ENCODE measurements at regions not wholly inside any gene's neighbourhood (a gene's known extent, or its start where the extent isn't known, plus 50 kb on each side); places are given as distances from the start of the nearest gene placed in this dataset.

- 99% methylated on average over 9 of the region's 9 CpGs for WGBS (ENCODE audit: insufficient coverage)
- H3K27ac ChIP-seq (ENCODE audit: insufficient read depth in 1 of 2, low read depth in 1 of 2, low read length in 2 of 2, poor library complexity in 1 of 2, severe bottlenecking in 2 of 2): no peak overlapping the region
- peaks cover 0 to 4% (median 0%) of the 10 kb centered on the region in 4 experiments for H3K4me1 ChIP-seq (ENCODE audit: control extremely low read depth in 1 of 4, control insufficient read depth in 4 of 4, insufficient read depth in 4 of 4, low read length in 3 of 4)
- ChIA-PET CTCF (no interaction called here), POLR2A (no interaction called here)
- DNase-seq: no peak
- peaks cover 0 to 3% (median 0%) of the 10 kb centered on the region in 5 experiments for H3K27me3 ChIP-seq (replicated peaks in 2 of 5; ENCODE audit: control insufficient read depth in 4 of 5, insufficient read depth in 5 of 5, low read length in 4 of 5)
- no peak overlapping the region for H3K4me3 ChIP-seq (ENCODE audit: control insufficient read depth in 1 of 7, extremely low read depth in 1 of 7, insufficient read depth in 4 of 7, low read depth in 2 of 7, low read length in 6 of 7)
- peaks cover 0 to 1% (median 0%) of the 10 kb centered on the region in 5 experiments for H3K9me3 ChIP-seq (ENCODE audit: control extremely low read depth in 1 of 5, control insufficient read depth in 4 of 5, insufficient read depth in 2 of 5, low read depth in 1 of 5, low read length in 4 of 5)
- H3K36me3 ChIP-seq (ENCODE audit: control insufficient read depth in 4 of 4, insufficient read depth in 4 of 4, low read length in 3 of 4): no peaks in the 10 kb centered on the region
Observed at GRCh38 chr1:5585256-5585655, 407.0 kb downstream of the NPHP4 start.

- H3K27me3 ChIP-seq (replicated peaks in 2 of 5; ENCODE audit: control insufficient read depth in 4 of 5, insufficient read depth in 5 of 5, low read length in 4 of 5): peaks cover 0 to 9% (median 0%) of the 10 kb centered on the region in 5 experiments
- H3K27ac ChIP-seq (ENCODE audit: insufficient read depth in 1 of 2, low read depth in 1 of 2, low read length in 2 of 2, poor library complexity in 1 of 2, severe bottlenecking in 2 of 2): no peak overlapping the region
- H3K4me3 ChIP-seq (ENCODE audit: control insufficient read depth in 1 of 7, extremely low read depth in 1 of 7, insufficient read depth in 4 of 7, low read depth in 2 of 7, low read length in 6 of 7): no peak overlapping the region
- ChIA-PET CTCF (no interaction called here), POLR2A (no interaction called here)
- WGBS (ENCODE audit: insufficient coverage): no CpG with 5 or more reads among the region's 5 CpGs
- no peak for DNase-seq
- no peaks in the 10 kb centered on the region for H3K36me3 ChIP-seq (ENCODE audit: control insufficient read depth in 4 of 4, insufficient read depth in 4 of 4, low read length in 3 of 4)
- no peaks in the 10 kb centered on the region for H3K4me1 ChIP-seq (ENCODE audit: control extremely low read depth in 1 of 4, control insufficient read depth in 4 of 4, insufficient read depth in 4 of 4, low read length in 3 of 4)
- H3K9me3 ChIP-seq (ENCODE audit: control extremely low read depth in 1 of 5, control insufficient read depth in 4 of 5, insufficient read depth in 2 of 5, low read depth in 1 of 5, low read length in 4 of 5): no peaks in the 10 kb centered on the region
Observed at GRCh38 chr1:5580926-5581325, 411.3 kb downstream of the NPHP4 start.

- DNase-seq: no peak
- H3K27me3 ChIP-seq (replicated peaks in 2 of 5; ENCODE audit: control insufficient read depth in 4 of 5, insufficient read depth in 5 of 5, low read length in 4 of 5): peaks cover 0 to 9% (median 0%) of the 10 kb centered on the region in 5 experiments
- no peaks in the 10 kb centered on the region for H3K9me3 ChIP-seq (ENCODE audit: control extremely low read depth in 1 of 5, control insufficient read depth in 4 of 5, insufficient read depth in 2 of 5, low read depth in 1 of 5, low read length in 4 of 5)
- H3K27ac ChIP-seq (ENCODE audit: insufficient read depth in 1 of 2, low read depth in 1 of 2, low read length in 2 of 2, poor library complexity in 1 of 2, severe bottlenecking in 2 of 2): no peak overlapping the region
- H3K4me3 ChIP-seq (ENCODE audit: control insufficient read depth in 1 of 7, extremely low read depth in 1 of 7, insufficient read depth in 4 of 7, low read depth in 2 of 7, low read length in 6 of 7): no peak overlapping the region
- POLR2A ChIA-PET: no interaction called here
- no peaks in the 10 kb centered on the region for H3K4me1 ChIP-seq (ENCODE audit: control extremely low read depth in 1 of 4, control insufficient read depth in 4 of 4, insufficient read depth in 4 of 4, low read length in 3 of 4)
- H3K36me3 ChIP-seq (ENCODE audit: control insufficient read depth in 4 of 4, insufficient read depth in 4 of 4, low read length in 3 of 4): no peaks in the 10 kb centered on the region
- 83% methylated on average over 1 of the region's 4 CpGs for WGBS (ENCODE audit: insufficient coverage)
- CTCF ChIA-PET: no interaction called here
Observed at GRCh38 chr1:5579966-5580365, 412.3 kb downstream of the NPHP4 start.

- no peaks in the 10 kb centered on the region for H3K9me3 ChIP-seq (ENCODE audit: control extremely low read depth in 1 of 5, control insufficient read depth in 4 of 5, insufficient read depth in 2 of 5, low read depth in 1 of 5, low read length in 4 of 5)
- H3K36me3 ChIP-seq (ENCODE audit: control insufficient read depth in 4 of 4, insufficient read depth in 4 of 4, low read length in 3 of 4): no peaks in the 10 kb centered on the region
- ChIA-PET POLR2A (no interaction called here), CTCF (no interaction called here)
- H3K27me3 ChIP-seq (replicated peaks in 2 of 5; ENCODE audit: control insufficient read depth in 4 of 5, insufficient read depth in 5 of 5, low read length in 4 of 5): peaks cover 0 to 9% (median 0%) of the 10 kb centered on the region in 5 experiments
- no peak for DNase-seq
- no peak overlapping the region for H3K27ac ChIP-seq (ENCODE audit: insufficient read depth in 1 of 2, low read depth in 1 of 2, low read length in 2 of 2, poor library complexity in 1 of 2, severe bottlenecking in 2 of 2)
- no peak overlapping the region for H3K4me3 ChIP-seq (ENCODE audit: control insufficient read depth in 1 of 7, extremely low read depth in 1 of 7, insufficient read depth in 4 of 7, low read depth in 2 of 7, low read length in 6 of 7)
- 50% methylated on average over 1 of the region's 8 CpGs for WGBS (ENCODE audit: insufficient coverage)
- H3K4me1 ChIP-seq (ENCODE audit: control extremely low read depth in 1 of 4, control insufficient read depth in 4 of 4, insufficient read depth in 4 of 4, low read length in 3 of 4): no peaks in the 10 kb centered on the region
Observed at GRCh38 chr1:5578690-5579089, 413.5 kb downstream of the NPHP4 start.

GRCh38 chr1:5577255-5578040, 414.8 kb downstream of the NPHP4 start:
- H3K36me3 ChIP-seq (ENCODE audit: control insufficient read depth in 4 of 4, insufficient read depth in 4 of 4, low read length in 3 of 4): no peaks in the 10 kb centered on the region
- ChIA-PET POLR2A (no interaction called here), CTCF (no interaction called here)
- H3K4me1 ChIP-seq (ENCODE audit: control extremely low read depth in 1 of 4, control insufficient read depth in 4 of 4, insufficient read depth in 4 of 4, low read length in 3 of 4): no peaks in the 10 kb centered on the region
- H3K4me3 ChIP-seq (ENCODE audit: control insufficient read depth in 1 of 7, extremely low read depth in 1 of 7, insufficient read depth in 4 of 7, low read depth in 2 of 7, low read length in 6 of 7): no peak overlapping the region
- 86% methylated on average over 3 of the region's 6 CpGs for WGBS (ENCODE audit: insufficient coverage)
- no peak for DNase-seq
- H3K27ac ChIP-seq (ENCODE audit: insufficient read depth in 1 of 2, low read depth in 1 of 2, low read length in 2 of 2, poor library complexity in 1 of 2, severe bottlenecking in 2 of 2): no peak overlapping the region
- H3K9me3 ChIP-seq (ENCODE audit: control extremely low read depth in 1 of 5, control insufficient read depth in 4 of 5, insufficient read depth in 2 of 5, low read depth in 1 of 5, low read length in 4 of 5): no peaks in the 10 kb centered on the region
- peaks cover 0 to 11% (median 0%) of the 10 kb centered on the region in 5 experiments for H3K27me3 ChIP-seq (replicated peaks in 2 of 5; ENCODE audit: control insufficient read depth in 4 of 5, insufficient read depth in 5 of 5, low read length in 4 of 5)

- WGBS (ENCODE audit: insufficient coverage): 100% methylated on average over 1 of the region's 5 CpGs
- ChIA-PET CTCF (no interaction called here), POLR2A (no interaction called here)
- Histone ChIP-seq H3K4me1 (ENCODE audit: control extremely low read depth in 1 of 4, control insufficient read depth in 4 of 4, insufficient read depth in 4 of 4, low read length in 3 of 4) (no peaks in the 10 kb centered on the region), H3K4me3 (ENCODE audit: control insufficient read depth in 1 of 7, extremely low read depth in 1 of 7, insufficient read depth in 4 of 7, low read depth in 2 of 7, low read length in 6 of 7) (no peak overlapping the region), H3K9me3 (ENCODE audit: control extremely low read depth in 1 of 5, control insufficient read depth in 4 of 5, insufficient read depth in 2 of 5, low read depth in 1 of 5, low read length in 4 of 5) (no peaks in the 10 kb centered on the region), H3K27me3 (replicated peaks in 2 of 5; ENCODE audit: control insufficient read depth in 4 of 5, insufficient read depth in 5 of 5, low read length in 4 of 5) (peaks cover 0 to 11% (median 0%) of the 10 kb centered on the region in 5 experiments), H3K27ac (ENCODE audit: insufficient read depth in 1 of 2, low read depth in 1 of 2, low read length in 2 of 2, poor library complexity in 1 of 2, severe bottlenecking in 2 of 2) (no peak overlapping the region), H3K36me3 (ENCODE audit: control insufficient read depth in 4 of 4, insufficient read depth in 4 of 4, low read length in 3 of 4) (no peaks in the 10 kb centered on the region)
- no peak for DNase-seq
Observed at GRCh38 chr1:5576673-5577065, 415.6 kb downstream of the NPHP4 start.

- 90% methylated on average over 6 of the region's 9 CpGs for WGBS (ENCODE audit: insufficient coverage)
- POLR2A ChIA-PET: no interaction called here
- CTCF ChIA-PET: no interaction called here
Observed at GRCh38 chr1:5576011-5576672, 416.1 kb downstream of the NPHP4 start.

More at GRCh38 chr1:5576011-5576672, 416.1 kb downstream of the NPHP4 start:
- peaks cover 0 to 11% (median 0%) of the 10 kb centered on the region in 5 experiments for H3K27me3 ChIP-seq (replicated peaks in 2 of 5; ENCODE audit: control insufficient read depth in 4 of 5, insufficient read depth in 5 of 5, low read length in 4 of 5)
- H3K4me1 ChIP-seq (ENCODE audit: control extremely low read depth in 1 of 4, control insufficient read depth in 4 of 4, insufficient read depth in 4 of 4, low read length in 3 of 4): no peaks in the 10 kb centered on the region
- H3K27ac ChIP-seq (ENCODE audit: insufficient read depth in 1 of 2, low read depth in 1 of 2, low read length in 2 of 2, poor library complexity in 1 of 2, severe bottlenecking in 2 of 2): no peak overlapping the region
- no peak for DNase-seq
- H3K36me3 ChIP-seq (ENCODE audit: control insufficient read depth in 4 of 4, insufficient read depth in 4 of 4, low read length in 3 of 4): no peaks in the 10 kb centered on the region
- H3K4me3 ChIP-seq (ENCODE audit: control insufficient read depth in 1 of 7, extremely low read depth in 1 of 7, insufficient read depth in 4 of 7, low read depth in 2 of 7, low read length in 6 of 7): no peak overlapping the region
- no peaks in the 10 kb centered on the region for H3K9me3 ChIP-seq (ENCODE audit: control extremely low read depth in 1 of 5, control insufficient read depth in 4 of 5, insufficient read depth in 2 of 5, low read depth in 1 of 5, low read length in 4 of 5)
